ENCODE measurements at regions not wholly inside any gene's neighbourhood (a gene's known extent, or its start where the extent isn't known, plus 50 kb on each side); places are given as distances from the start of the nearest gene placed in this dataset.

- TF ChIP-seq CTCF (IDR thresholded peaks at IDR 0.05): no peak
- no peak for TF ChIP-seq POLR2A (IDR thresholded peaks at IDR 0.05)
- no peak for TF ChIP-seq POLR2AphosphoS5 (IDR thresholded peaks at IDR 0.05)
- no peaks in the 10 kb centered on the region for H3K27me3 ChIP-seq
- H3K27ac ChIP-seq: no peak overlapping the region
- H3K4me1 ChIP-seq: no peaks in the 10 kb centered on the region
- no peak overlapping the region for H3K4me3 ChIP-seq
- intact Hi-C loops (cut with DNase I; ENCODE audit: low total_unique reads): no loop called here
- H3K9me3 ChIP-seq: no peaks in the 10 kb centered on the region
- no peak for DNase-seq (ENCODE audit: low spot score in 2 of 2)
- no peaks in the 10 kb centered on the region for H3K36me3 ChIP-seq
These were observed 62.5 kb upstream of the TOMM7 start for GRCh38 chr7:22884911-22885788.

GRCh38 chr7:22882106-22882505, 59.5 kb upstream of the TOMM7 start:
- Histone ChIP-seq H3K27ac (no peak overlapping the region), H3K4me3 (no peak overlapping the region), H3K9me3 (no peaks in the 10 kb centered on the region), H3K4me1 (no peaks in the 10 kb centered on the region), H3K36me3 (no peaks in the 10 kb centered on the region), H3K27me3 (no peaks in the 10 kb centered on the region)
- intact Hi-C loops (cut with DNase I; ENCODE audit: low total_unique reads): no loop called here
- no peak for TF ChIP-seq POLR2AphosphoS5 (IDR thresholded peaks at IDR 0.05)
- TF ChIP-seq POLR2A (IDR thresholded peaks at IDR 0.05): no peak
- TF ChIP-seq CTCF (IDR thresholded peaks at IDR 0.05): no peak
- no peak for DNase-seq (ENCODE audit: low spot score in 2 of 2)

GRCh38 chr7:22879709-22880306, 57.2 kb upstream of the TOMM7 start:
- intact Hi-C loops (cut with DNase I; ENCODE audit: low total_unique reads): no loop called here
- Histone ChIP-seq H3K4me1 (no peaks in the 10 kb centered on the region), H3K27ac (no peak overlapping the region), H3K27me3 (no peaks in the 10 kb centered on the region), H3K4me3 (no peak overlapping the region), H3K36me3 (no peaks in the 10 kb centered on the region), H3K9me3 (no peaks in the 10 kb centered on the region)
- TF ChIP-seq POLR2AphosphoS5 (IDR thresholded peaks at IDR 0.05) (no peak), POLR2A (IDR thresholded peaks at IDR 0.05) (no peak), CTCF (IDR thresholded peaks at IDR 0.05) (no peak)
- DNase-seq (ENCODE audit: low spot score in 2 of 2): no peak

GRCh38 chr7:22879280-22879679, 56.6 kb upstream of the TOMM7 start:
- Histone ChIP-seq H3K9me3 (no peaks in the 10 kb centered on the region), H3K4me1 (no peaks in the 10 kb centered on the region), H3K4me3 (no peak overlapping the region), H3K27me3 (no peaks in the 10 kb centered on the region), H3K27ac (no peak overlapping the region), H3K36me3 (no peaks in the 10 kb centered on the region)
- no peak for TF ChIP-seq CTCF (IDR thresholded peaks at IDR 0.05)
- no peak for TF ChIP-seq POLR2AphosphoS5 (IDR thresholded peaks at IDR 0.05)
- TF ChIP-seq POLR2A (IDR thresholded peaks at IDR 0.05): no peak
- DNase-seq (ENCODE audit: low spot score in 2 of 2): no peak
- intact Hi-C loops (cut with DNase I; ENCODE audit: low total_unique reads): no loop called here

- intact Hi-C loops (cut with DNase I; ENCODE audit: low total_unique reads): no loop called here
- no peak for TF ChIP-seq CTCF (IDR thresholded peaks at IDR 0.05)
- no peak for TF ChIP-seq POLR2A (IDR thresholded peaks at IDR 0.05)
- no peak for TF ChIP-seq POLR2AphosphoS5 (IDR thresholded peaks at IDR 0.05)
- Histone ChIP-seq H3K36me3 (no peaks in the 10 kb centered on the region), H3K4me3 (no peak overlapping the region), H3K4me1 (no peaks in the 10 kb centered on the region), H3K9me3 (no peaks in the 10 kb centered on the region), H3K27ac (no peak overlapping the region), H3K27me3 (no peaks in the 10 kb centered on the region)
- no peak for DNase-seq (ENCODE audit: low spot score in 2 of 2)
These were observed 54.5 kb upstream of the TOMM7 start for GRCh38 chr7:22876986-22877729.
